SKM-1 (cell line): ENCODE measurements at regions not wholly inside any gene's neighbourhood (a gene's known extent, or its start where the extent isn't known, plus 50 kb on each side); places are given as distances from the start of the nearest gene placed in this dataset.
"Not testable (repeated sequence)": the region's sequence is repeated elsewhere in the genome, so short reads cannot be mapped to it uniquely, and the experiment has no call there.

Source experiments
- DNase-seq: peaks from one replicate; lab custom pipeline; 2025; ENCODE audit not compliant: unreplicated experiment; lab: John Stamatoyannopoulos, UW

GRCh38 chr18:28485210-28485801, 308.4 kb upstream of the CDH2 start:
- DNase-seq, result no peak

GRCh38 chr18:28478531-28478930, 301.6 kb upstream of the CDH2 start:
- DNase-seq, result no peak

GRCh38 chr18:28476302-28476701, 299.4 kb upstream of the CDH2 start:
- no peak for DNase-seq

- DNase-seq, result no peak
These were observed 293.0 kb upstream of the CDH2 start for GRCh38 chr18:28469946-28470345.

- DNase-seq, result no peak
These were observed 292.0 kb upstream of the CDH2 start for GRCh38 chr18:28468901-28469300.

- no peak for DNase-seq
These were observed 289.3 kb upstream of the CDH2 start for GRCh38 chr18:28466204-28466603.

GRCh38 chr18:28459587-28459986, 282.7 kb upstream of the CDH2 start:
- DNase-seq, result no peak

- no peak for DNase-seq
These were observed 281.8 kb upstream of the CDH2 start for GRCh38 chr18:28458751-28459150.

- DNase-seq, result no peak
These were observed 280.9 kb upstream of the CDH2 start for GRCh38 chr18:28457784-28458183.

GRCh38 chr18:28455971-28456370, 279.0 kb upstream of the CDH2 start:
- DNase-seq, result no peak

- DNase-seq, result no peak
These were observed 262.9 kb upstream of the CDH2 start for GRCh38 chr18:28439870-28440269.

- DNase-seq, result no peak
These were observed 261.5 kb upstream of the CDH2 start for GRCh38 chr18:28438381-28438780.

- no peak for DNase-seq
These were observed 255.4 kb upstream of the CDH2 start for GRCh38 chr18:28432339-28432738.

GRCh38 chr18:28425886-28426285, 249.0 kb upstream of the CDH2 start:
- DNase-seq, result no peak

- no peak for DNase-seq
These were observed 245.6 kb upstream of the CDH2 start for GRCh38 chr18:28422577-28422976.

- not testable (repeated sequence) for DNase-seq
These were observed 245.0 kb upstream of the CDH2 start for GRCh38 chr18:28421950-28422349.

- no peak for DNase-seq
These were observed 235.6 kb upstream of the CDH2 start for GRCh38 chr18:28412521-28412920.

- DNase-seq, result no peak
These were observed 234.9 kb upstream of the CDH2 start for GRCh38 chr18:28411806-28412205.

- no peak for DNase-seq
These were observed 232.9 kb upstream of the CDH2 start for GRCh38 chr18:28409811-28410210.

- no peak for DNase-seq
These were observed 231.6 kb upstream of the CDH2 start for GRCh38 chr18:28408528-28408927.

- no peak for DNase-seq
These were observed 230.8 kb upstream of the CDH2 start for GRCh38 chr18:28407681-28408080.

GRCh38 chr18:28406533-28406932, 229.6 kb upstream of the CDH2 start:
- no peak for DNase-seq

GRCh38 chr18:28404694-28405093, 227.8 kb upstream of the CDH2 start:
- DNase-seq, result no peak
